ENCODE measurements at regions not wholly inside any gene's neighbourhood (a gene's known extent, or its start where the extent isn't known, plus 50 kb on each side); places are given as distances from the start of the nearest gene placed in this dataset.

DNA sequence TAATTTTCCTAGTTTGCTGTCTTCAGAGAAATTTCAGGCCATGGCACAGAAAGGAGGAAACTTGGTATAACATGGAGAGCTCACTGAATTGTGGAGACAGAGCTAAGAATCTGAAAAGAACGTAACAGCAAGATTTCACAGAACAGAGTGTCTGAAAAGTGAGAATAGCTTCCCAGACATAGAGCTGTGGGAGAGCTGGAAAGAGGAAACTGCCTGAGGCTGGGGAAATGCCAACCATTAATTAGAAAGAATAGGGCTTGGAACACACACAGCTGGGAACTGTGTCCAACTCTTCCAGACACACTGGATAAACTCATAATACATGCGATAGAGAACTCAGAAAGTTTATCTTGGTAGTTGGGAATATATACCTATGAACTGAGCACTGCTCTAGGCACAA lies 51.6 kb upstream of the KYNU start:
- TF ChIP-seq, protein P1, sequence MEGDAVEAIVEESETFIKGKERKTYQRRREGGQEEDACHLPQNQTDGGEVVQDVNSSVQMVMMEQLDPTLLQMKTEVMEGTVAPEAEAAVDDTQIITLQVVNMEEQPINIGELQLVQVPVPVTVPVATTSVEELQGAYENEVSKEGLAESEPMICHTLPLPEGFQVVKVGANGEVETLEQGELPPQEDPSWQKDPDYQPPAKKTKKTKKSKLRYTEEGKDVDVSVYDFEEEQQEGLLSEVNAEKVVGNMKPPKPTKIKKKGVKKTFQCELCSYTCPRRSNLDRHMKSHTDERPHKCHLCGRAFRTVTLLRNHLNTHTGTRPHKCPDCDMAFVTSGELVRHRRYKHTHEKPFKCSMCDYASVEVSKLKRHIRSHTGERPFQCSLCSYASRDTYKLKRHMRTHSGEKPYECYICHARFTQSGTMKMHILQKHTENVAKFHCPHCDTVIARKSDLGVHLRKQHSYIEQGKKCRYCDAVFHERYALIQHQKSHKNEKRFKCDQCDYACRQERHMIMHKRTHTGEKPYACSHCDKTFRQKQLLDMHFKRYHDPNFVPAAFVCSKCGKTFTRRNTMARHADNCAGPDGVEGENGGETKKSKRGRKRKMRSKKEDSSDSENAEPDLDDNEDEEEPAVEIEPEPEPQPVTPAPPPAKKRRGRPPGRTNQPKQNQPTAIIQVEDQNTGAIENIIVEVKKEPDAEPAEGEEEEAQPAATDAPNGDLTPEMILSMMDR (IDR thresholded peaks at IDR 0.05): no peak
- no peak for TF ChIP-seq POLR2A (IDR thresholded peaks at IDR 0.05)

All from adrenal gland (tissue), 5 donors.